HG02763 (cell line): ENCODE measurements at regions not wholly inside any gene's neighbourhood (a gene's known extent, or its start where the extent isn't known, plus 50 kb on each side); places are given as distances from the start of the nearest gene placed in this dataset.

Experiments used
- ATAC-seq: cut with Tn5 transposase; IDR thresholded peaks from one replicate; pipeline ENCODE4 v1.9.1; 2021; ENCODE audit warnings: mild to moderate bottlenecking, moderate library complexity; ENCODE audit not compliant: unreplicated experiment

- no peak for ATAC-seq
These were observed 113.6 kb downstream of the OAT start for GRCh38 chr10:124305131-124305530.

GRCh38 chr10:124303662-124304418 lies 114.9 kb downstream of the OAT start:
- ATAC-seq: no peak

- no peak for ATAC-seq
These were observed 115.7 kb downstream of the OAT start for GRCh38 chr10:124302951-124303505.

- no peak for ATAC-seq
These were observed 117.0 kb downstream of the OAT start for GRCh38 chr10:124301736-124302135.

- no peak for ATAC-seq
These were observed 118.0 kb downstream of the OAT start for GRCh38 chr10:124300735-124301134.

GRCh38 chr10:124300224-124300623 lies 118.5 kb downstream of the OAT start:
- ATAC-seq: no peak

- no peak for ATAC-seq
These were observed 119.0 kb downstream of the OAT start for GRCh38 chr10:124299696-124300095.

GRCh38 chr10:124298891-124299290 lies 119.8 kb downstream of the OAT start:
- no peak for ATAC-seq

- no peak for ATAC-seq
These were observed 121.6 kb downstream of the OAT start for GRCh38 chr10:124296813-124297788.

- no peak for ATAC-seq
These were observed 122.5 kb downstream of the OAT start for GRCh38 chr10:124296121-124296812.

- ATAC-seq: no peak
These were observed 123.6 kb downstream of the OAT start for GRCh38 chr10:124294811-124295770.

- ATAC-seq: no peak
These were observed 124.9 kb downstream of the OAT start for GRCh38 chr10:124293616-124294449.

- no peak for ATAC-seq
These were observed 125.7 kb downstream of the OAT start for GRCh38 chr10:124292911-124293615.

GRCh38 chr10:124291001-124291701 lies 127.6 kb downstream of the OAT start:
- no peak for ATAC-seq

GRCh38 chr10:124289851-124290795 lies 128.6 kb downstream of the OAT start:
- no peak for ATAC-seq
